Right lobe of liver (tissue), 4 donors: ENCODE measurements at regions not wholly inside any gene's neighbourhood (a gene's known extent, or its start where the extent isn't known, plus 50 kb on each side); places are given as distances from the start of the nearest gene placed in this dataset.

Source experiments
- POLR2A ChIP-seq: fragments of 450-650 bp; IDR thresholded peaks from one replicate; pipeline ENCODE4 v1.6.1; 2017; ENCODE audit warnings: antibody characterized with exemption, mild to moderate bottlenecking
- TF ChIP-seq, protein P1 (sequence below), 4 donors: fragments of 200-600 bp in 3 of 4; fragments of 450-650 bp in 1 of 4; IDR thresholded peaks; one replicate each; pipeline versions ENCODE4 v1.5.1 to v1.8.0; 2016 to 2022; ENCODE audit warnings: antibody characterized with exemption in 4 of 4, mild to moderate bottlenecking in 2 of 4
- donor health status: DM: no; HTN: no; CAD: no.
- donor health status: DM: no; HTN: no; CAD: no.
- donor health status: DM: no; HTN: yes; CAD: no.

DNA sequence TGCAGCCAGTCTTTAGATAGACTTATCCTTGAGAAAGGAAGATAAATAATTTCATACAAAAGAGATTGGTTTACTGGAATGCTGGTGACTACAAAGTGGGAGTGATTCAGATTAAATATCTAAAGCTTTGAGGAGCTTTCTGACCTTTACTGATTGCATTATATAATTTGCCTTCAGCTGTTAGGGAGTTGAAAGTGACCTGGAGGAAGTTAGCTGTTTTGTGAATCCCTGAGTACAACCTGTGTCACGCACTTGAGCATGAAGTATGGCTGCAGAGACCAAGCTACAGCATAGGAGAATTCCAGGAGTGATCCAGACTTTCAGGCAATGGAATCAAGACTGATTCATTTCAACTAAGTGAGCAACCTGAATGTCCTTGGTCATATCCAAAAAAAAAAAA lies 1848.3 kb upstream of the RAG2 start:
- no peak for TF ChIP-seq POLR2A
- TF ChIP-seq, protein P1, sequence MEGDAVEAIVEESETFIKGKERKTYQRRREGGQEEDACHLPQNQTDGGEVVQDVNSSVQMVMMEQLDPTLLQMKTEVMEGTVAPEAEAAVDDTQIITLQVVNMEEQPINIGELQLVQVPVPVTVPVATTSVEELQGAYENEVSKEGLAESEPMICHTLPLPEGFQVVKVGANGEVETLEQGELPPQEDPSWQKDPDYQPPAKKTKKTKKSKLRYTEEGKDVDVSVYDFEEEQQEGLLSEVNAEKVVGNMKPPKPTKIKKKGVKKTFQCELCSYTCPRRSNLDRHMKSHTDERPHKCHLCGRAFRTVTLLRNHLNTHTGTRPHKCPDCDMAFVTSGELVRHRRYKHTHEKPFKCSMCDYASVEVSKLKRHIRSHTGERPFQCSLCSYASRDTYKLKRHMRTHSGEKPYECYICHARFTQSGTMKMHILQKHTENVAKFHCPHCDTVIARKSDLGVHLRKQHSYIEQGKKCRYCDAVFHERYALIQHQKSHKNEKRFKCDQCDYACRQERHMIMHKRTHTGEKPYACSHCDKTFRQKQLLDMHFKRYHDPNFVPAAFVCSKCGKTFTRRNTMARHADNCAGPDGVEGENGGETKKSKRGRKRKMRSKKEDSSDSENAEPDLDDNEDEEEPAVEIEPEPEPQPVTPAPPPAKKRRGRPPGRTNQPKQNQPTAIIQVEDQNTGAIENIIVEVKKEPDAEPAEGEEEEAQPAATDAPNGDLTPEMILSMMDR (IDR thresholded peaks at IDR 0.05), result no peak
